ENCODE measurements at regions not wholly inside any gene's neighbourhood (a gene's known extent, or its start where the extent isn't known, plus 50 kb on each side); places are given as distances from the start of the nearest gene placed in this dataset.

- TF ChIP-seq EP300 (IDR thresholded peaks at IDR 0.05; ENCODE audit: low read depth): no peak
- TF ChIP-seq, protein P1, sequence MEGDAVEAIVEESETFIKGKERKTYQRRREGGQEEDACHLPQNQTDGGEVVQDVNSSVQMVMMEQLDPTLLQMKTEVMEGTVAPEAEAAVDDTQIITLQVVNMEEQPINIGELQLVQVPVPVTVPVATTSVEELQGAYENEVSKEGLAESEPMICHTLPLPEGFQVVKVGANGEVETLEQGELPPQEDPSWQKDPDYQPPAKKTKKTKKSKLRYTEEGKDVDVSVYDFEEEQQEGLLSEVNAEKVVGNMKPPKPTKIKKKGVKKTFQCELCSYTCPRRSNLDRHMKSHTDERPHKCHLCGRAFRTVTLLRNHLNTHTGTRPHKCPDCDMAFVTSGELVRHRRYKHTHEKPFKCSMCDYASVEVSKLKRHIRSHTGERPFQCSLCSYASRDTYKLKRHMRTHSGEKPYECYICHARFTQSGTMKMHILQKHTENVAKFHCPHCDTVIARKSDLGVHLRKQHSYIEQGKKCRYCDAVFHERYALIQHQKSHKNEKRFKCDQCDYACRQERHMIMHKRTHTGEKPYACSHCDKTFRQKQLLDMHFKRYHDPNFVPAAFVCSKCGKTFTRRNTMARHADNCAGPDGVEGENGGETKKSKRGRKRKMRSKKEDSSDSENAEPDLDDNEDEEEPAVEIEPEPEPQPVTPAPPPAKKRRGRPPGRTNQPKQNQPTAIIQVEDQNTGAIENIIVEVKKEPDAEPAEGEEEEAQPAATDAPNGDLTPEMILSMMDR (IDR thresholded peaks at IDR 0.05): no peak
- TF ChIP-seq POLR2A (IDR thresholded peaks at IDR 0.05): no peak
Measured at GRCh38 chr5:63245271-63245670, 666.7 kb downstream of the LRRC70 start.

All from transverse colon (tissue), 3 donors.